IMR-90 (cell line): ENCODE measurements at regions not wholly inside any gene's neighbourhood (a gene's known extent, or its start where the extent isn't known, plus 50 kb on each side); places are given as distances from the start of the nearest gene placed in this dataset.

Experiments used
- BHLHE40 ChIP-seq: fragments of 150-350 bp; IDR thresholded peaks from 2 replicates; pipeline ENCODE4 v1.6.1; 2016; ENCODE audit warnings: mild to moderate bottlenecking, low read depth, low read length
- CEBPB ChIP-seq: IDR thresholded peaks from 2 replicates; pipeline ENCODE4 v1.6.1; 2012; ENCODE audit warnings: low read depth, low read length, improper control_type of control experiment
- CHD1 ChIP-seq: IDR thresholded peaks from 2 replicates; pipeline ENCODE4 v1.6.1; 2012; ENCODE audit warnings: low read depth, low read length, improper control_type of control experiment
- FOS ChIP-seq: fragments of 150-350 bp; IDR thresholded peaks from 2 replicates; pipeline ENCODE4 v1.6.1; 2016; ENCODE audit warnings: low read depth, low read length
- MAFK ChIP-seq: IDR thresholded peaks from 2 replicates; pipeline ENCODE4 v1.6.1; 2012; ENCODE audit warnings: low read depth, low read length, improper control_type of control experiment
- MAZ ChIP-seq: IDR thresholded peaks from 2 replicates; pipeline ENCODE4 v1.6.1; 2012; ENCODE audit warnings: low read depth, mild to moderate bottlenecking, low read length, improper control_type of control experiment, moderate library complexity, borderline replicate concordance
- MXI1 ChIP-seq: IDR thresholded peaks from 2 replicates; pipeline ENCODE4 v1.6.1; 2012; ENCODE audit warnings: low read depth, mild to moderate bottlenecking, low read length, moderate library complexity, borderline replicate concordance
- POLR2A ChIP-seq: IDR thresholded peaks from 2 replicates; pipeline ENCODE4 v1.6.1; 2012; ENCODE audit warnings: mild to moderate bottlenecking, low read depth, low read length
- RAD21 ChIP-seq: IDR thresholded peaks from 2 replicates; pipeline ENCODE4 v1.6.1; 2012; ENCODE audit warnings: low read length, improper control_type of control experiment
- RFX5 ChIP-seq: IDR thresholded peaks from 2 replicates; pipeline ENCODE4 v1.8.0; 2012; ENCODE audit warnings: low read depth, mild to moderate bottlenecking, low read length, moderate library complexity
- SMC3 ChIP-seq: fragments of 150-350 bp; IDR thresholded peaks from 2 replicates; pipeline ENCODE4 v1.6.1; 2016; ENCODE audit warnings: low read depth, mild to moderate bottlenecking, antibody characterized with exemption, low read length, moderate library complexity
- TF ChIP-seq, protein P1 (sequence below): conservative IDR thresholded peaks from 2 replicates; pipeline ENCODE4 v1.5.1; 2012; ENCODE audit warnings: mild to moderate bottlenecking, low read depth, low read length, improper control_type of control experiment
- TF ChIP-seq, protein P2 (sequence below): fragments of 150-350 bp; IDR thresholded peaks from 2 replicates; pipeline ENCODE4 v1.6.1; 2016; ENCODE audit warnings: low read depth, mild to moderate bottlenecking, low read length, moderate library complexity, borderline replicate concordance
- TF ChIP-seq, protein P3 (sequence below): fragments of 150-350 bp; IDR thresholded peaks from 2 replicates; pipeline ENCODE4 v1.6.1; 2017; ENCODE audit warnings: mild to moderate bottlenecking, antibody characterized with exemption, low read length, low read depth

DNA sequence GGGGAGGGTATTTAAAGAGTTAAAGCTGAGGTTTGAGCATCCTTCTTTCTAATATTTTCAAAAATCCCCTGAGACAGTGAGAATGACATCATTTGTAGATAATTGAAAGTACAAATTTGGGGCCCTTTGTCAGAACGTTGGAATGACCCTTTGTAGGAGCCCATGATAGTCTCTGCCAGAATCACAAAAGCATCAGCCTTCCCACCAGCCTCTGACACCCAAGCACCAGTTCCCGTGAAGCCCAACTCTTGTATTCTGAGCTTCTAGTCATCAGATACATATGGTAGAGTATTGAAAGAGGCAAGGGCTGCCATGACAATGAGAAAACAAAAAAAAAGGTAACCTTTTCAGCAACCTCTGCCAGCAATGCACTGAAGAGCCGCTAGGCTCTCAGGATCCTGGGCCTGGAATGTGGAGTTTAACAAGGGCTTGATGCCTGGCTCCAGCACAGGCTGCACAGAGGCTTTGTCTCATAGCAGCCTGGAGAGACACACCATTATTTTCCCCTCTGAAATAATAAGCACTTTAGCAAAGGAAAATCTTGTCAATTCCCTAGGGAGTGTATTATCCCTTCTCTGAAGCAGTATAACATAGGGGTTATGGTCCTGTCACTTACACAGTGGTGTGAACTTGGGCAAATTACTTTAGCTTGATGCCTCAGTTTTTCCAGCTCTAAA lies 114.4 kb downstream of the ZNF608 start:
- no peak for TF ChIP-seq POLR2A
- TF ChIP-seq BHLHE40, result no peak
- TF ChIP-seq, protein P1, sequence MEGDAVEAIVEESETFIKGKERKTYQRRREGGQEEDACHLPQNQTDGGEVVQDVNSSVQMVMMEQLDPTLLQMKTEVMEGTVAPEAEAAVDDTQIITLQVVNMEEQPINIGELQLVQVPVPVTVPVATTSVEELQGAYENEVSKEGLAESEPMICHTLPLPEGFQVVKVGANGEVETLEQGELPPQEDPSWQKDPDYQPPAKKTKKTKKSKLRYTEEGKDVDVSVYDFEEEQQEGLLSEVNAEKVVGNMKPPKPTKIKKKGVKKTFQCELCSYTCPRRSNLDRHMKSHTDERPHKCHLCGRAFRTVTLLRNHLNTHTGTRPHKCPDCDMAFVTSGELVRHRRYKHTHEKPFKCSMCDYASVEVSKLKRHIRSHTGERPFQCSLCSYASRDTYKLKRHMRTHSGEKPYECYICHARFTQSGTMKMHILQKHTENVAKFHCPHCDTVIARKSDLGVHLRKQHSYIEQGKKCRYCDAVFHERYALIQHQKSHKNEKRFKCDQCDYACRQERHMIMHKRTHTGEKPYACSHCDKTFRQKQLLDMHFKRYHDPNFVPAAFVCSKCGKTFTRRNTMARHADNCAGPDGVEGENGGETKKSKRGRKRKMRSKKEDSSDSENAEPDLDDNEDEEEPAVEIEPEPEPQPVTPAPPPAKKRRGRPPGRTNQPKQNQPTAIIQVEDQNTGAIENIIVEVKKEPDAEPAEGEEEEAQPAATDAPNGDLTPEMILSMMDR, result no peak
- TF ChIP-seq FOS, result no peak
- TF ChIP-seq CEBPB, result no peak
- TF ChIP-seq RFX5, result no peak
- TF ChIP-seq, protein P2, sequence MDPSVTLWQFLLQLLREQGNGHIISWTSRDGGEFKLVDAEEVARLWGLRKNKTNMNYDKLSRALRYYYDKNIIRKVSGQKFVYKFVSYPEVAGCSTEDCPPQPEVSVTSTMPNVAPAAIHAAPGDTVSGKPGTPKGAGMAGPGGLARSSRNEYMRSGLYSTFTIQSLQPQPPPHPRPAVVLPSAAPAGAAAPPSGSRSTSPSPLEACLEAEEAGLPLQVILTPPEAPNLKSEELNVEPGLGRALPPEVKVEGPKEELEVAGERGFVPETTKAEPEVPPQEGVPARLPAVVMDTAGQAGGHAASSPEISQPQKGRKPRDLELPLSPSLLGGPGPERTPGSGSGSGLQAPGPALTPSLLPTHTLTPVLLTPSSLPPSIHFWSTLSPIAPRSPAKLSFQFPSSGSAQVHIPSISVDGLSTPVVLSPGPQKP, result no peak
- TF ChIP-seq CHD1, result no peak
- TF ChIP-seq RAD21, result no peak
- TF ChIP-seq SMC3, result no peak
- no peak for TF ChIP-seq MAZ
- TF ChIP-seq, protein P3, sequence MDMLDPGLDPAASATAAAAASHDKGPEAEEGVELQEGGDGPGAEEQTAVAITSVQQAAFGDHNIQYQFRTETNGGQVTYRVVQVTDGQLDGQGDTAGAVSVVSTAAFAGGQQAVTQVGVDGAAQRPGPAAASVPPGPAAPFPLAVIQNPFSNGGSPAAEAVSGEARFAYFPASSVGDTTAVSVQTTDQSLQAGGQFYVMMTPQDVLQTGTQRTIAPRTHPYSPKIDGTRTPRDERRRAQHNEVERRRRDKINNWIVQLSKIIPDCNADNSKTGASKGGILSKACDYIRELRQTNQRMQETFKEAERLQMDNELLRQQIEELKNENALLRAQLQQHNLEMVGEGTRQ, result no peak
- no peak for TF ChIP-seq MXI1
- no peak for TF ChIP-seq MAFK
